Esophagus muscularis mucosa (tissue), 4 donors: ENCODE measurements at regions not wholly inside any gene's neighbourhood (a gene's known extent, or its start where the extent isn't known, plus 50 kb on each side); places are given as distances from the start of the nearest gene placed in this dataset.

ENCODE experiments used
- EP300 ChIP-seq: sonication (generic); formaldehyde crosslinking; IDR thresholded peaks from one replicate; pipeline ENCODE4 v1.6.1; 2017; ENCODE audit warnings: antibody characterized with exemption
- POLR2A ChIP-seq: fragments of 450-650 bp; IDR thresholded peaks from one replicate; pipeline ENCODE4 v1.6.1; 2017; ENCODE audit warnings: antibody characterized with exemption, moderate library complexity, mild to moderate bottlenecking, low read depth
- POLR2AphosphoS5 ChIP-seq, 2 donors: sonication (generic); formaldehyde crosslinking; IDR thresholded peaks; one replicate each; pipeline ENCODE4 v1.6.1; 2017; ENCODE audit warnings: antibody characterized with exemption in 2 of 2
- TF ChIP-seq, protein P1 (sequence below), 3 experiments: fragments of 200-600 bp in 2 of 3; fragments of 450-650 bp in 1 of 3; sonication (generic) in 2 of 3; IDR thresholded peaks; one replicate each; pipeline ENCODE4 v1.5.1; 2017 to 2019; ENCODE audit warnings: antibody characterized with exemption in 3 of 3, mild to moderate bottlenecking in 2 of 3, moderate library complexity in 1 of 3

GRCh38 chr6:34615574-34616226 lies 59.6 kb upstream of the SPDEF start:
- no peak for TF ChIP-seq POLR2A
- TF ChIP-seq, protein P1, sequence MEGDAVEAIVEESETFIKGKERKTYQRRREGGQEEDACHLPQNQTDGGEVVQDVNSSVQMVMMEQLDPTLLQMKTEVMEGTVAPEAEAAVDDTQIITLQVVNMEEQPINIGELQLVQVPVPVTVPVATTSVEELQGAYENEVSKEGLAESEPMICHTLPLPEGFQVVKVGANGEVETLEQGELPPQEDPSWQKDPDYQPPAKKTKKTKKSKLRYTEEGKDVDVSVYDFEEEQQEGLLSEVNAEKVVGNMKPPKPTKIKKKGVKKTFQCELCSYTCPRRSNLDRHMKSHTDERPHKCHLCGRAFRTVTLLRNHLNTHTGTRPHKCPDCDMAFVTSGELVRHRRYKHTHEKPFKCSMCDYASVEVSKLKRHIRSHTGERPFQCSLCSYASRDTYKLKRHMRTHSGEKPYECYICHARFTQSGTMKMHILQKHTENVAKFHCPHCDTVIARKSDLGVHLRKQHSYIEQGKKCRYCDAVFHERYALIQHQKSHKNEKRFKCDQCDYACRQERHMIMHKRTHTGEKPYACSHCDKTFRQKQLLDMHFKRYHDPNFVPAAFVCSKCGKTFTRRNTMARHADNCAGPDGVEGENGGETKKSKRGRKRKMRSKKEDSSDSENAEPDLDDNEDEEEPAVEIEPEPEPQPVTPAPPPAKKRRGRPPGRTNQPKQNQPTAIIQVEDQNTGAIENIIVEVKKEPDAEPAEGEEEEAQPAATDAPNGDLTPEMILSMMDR (IDR thresholded peaks at IDR 0.05) = no peak
- TF ChIP-seq EP300 = no peak
- TF ChIP-seq POLR2AphosphoS5 (IDR thresholded peaks at IDR 0.05) = no peak
